GM21825 (cell line): ENCODE measurements at regions not wholly inside any gene's neighbourhood (a gene's known extent, or its start where the extent isn't known, plus 50 kb on each side); places are given as distances from the start of the nearest gene placed in this dataset.
A peak's percentile ranks its signal among the peaks of the same experiment; 100 is the strongest.
"Not testable (repeated sequence)": the region's sequence is repeated elsewhere in the genome, so short reads cannot be mapped to it uniquely, and the experiment has no call there.

ENCODE experiments used
- ATAC-seq: cut with Tn5 transposase; IDR thresholded peaks from one replicate; pipeline ENCODE4 v1.9.1; 2021; ENCODE audit warnings: mild to moderate bottlenecking, moderate library complexity; ENCODE audit not compliant: unreplicated experiment

GRCh38 chr2:67614454-67614853, 217.3 kb downstream of the ETAA1 start:
- no peak for ATAC-seq

- peak; percentile 81 for ATAC-seq
These were observed 219.6 kb downstream of the ETAA1 start for GRCh38 chr2:67616749-67617148.

GRCh38 chr2:67619204-67619603, 222.1 kb downstream of the ETAA1 start:
- no peak for ATAC-seq

DNA sequence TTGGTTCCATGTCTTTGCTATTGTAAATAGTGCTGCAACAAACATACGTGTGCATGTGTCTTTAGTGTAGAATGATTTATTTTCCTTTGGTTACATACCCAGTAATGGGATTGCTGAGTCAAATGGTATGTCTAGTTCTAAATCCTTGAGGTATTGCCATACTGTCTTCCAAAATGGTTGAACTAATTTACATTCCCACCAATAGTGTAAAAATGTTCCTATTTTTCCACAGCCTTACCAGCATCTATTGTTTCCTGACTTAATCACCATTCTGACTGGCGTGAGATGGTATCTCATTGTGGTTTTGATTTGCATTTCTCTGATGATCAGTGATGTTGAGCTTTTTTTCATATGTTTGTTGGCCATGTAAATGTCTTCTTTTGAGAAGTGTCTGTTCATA, 226.6 kb downstream of the ETAA1 start:
- not testable (repeated sequence) for ATAC-seq

- ATAC-seq: no peak
These were observed 228.0 kb downstream of the ETAA1 start for GRCh38 chr2:67625178-67625577.

DNA sequence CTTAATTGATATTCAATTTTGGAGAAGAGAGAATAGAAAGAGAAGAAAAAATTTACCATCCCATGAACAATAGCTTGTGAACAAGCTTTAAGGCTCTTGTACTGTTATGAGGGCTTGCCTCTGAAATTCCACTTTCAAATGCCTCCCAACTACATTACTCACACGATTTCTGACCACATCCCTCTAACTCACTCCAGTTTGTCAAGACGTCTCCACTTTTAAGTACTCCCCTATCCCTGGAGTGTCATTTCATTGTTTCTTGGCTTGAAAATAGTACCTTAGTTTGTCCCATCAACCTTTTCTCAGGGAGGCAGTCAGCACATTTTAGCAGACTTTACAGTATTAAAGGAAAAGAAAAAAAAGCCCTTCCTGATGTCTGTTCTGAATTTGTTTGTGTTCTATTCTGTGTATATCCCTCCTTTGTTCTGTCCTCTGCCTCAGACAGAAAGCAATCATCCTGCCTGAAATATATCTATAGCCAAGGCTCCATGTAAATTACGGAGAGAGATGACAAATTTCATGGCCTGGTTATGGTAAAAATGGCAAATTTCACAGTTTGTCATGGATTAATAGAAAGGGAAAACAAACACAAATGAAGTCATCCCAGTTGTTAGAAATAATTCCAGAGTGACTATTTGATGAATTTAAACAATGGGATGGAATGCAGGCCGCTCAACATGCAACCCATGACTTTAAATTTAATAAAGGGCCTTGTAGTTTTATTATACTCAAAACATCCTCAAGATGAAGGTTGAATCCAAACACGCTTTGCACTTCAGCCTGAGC, 228.8 kb downstream of the ETAA1 start:
- no peak for ATAC-seq

GRCh38 chr2:67626656-67627055, 229.5 kb downstream of the ETAA1 start:
- no peak for ATAC-seq

GRCh38 chr2:67627456-67628207, 230.5 kb downstream of the ETAA1 start:
- no peak for ATAC-seq

DNA sequence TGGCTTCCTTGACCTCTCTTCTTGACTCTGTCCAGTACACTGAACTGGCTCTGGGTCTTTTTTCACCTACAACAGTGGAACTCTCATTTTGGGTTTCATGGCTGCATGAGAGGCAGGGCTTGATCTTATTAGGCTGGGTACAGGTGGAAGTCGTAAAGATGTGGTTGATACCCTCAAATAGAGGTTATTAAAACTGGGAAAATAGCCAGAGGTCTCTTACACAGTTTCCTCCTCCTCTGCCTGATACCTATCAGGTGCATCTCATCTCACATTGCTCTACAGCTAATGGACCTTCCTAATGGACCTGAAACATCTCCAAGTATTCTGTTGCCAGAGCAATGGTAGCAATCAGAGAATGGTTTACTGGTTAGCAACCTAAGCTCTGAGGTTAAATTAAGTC, 231.8 kb downstream of the ETAA1 start:
- ATAC-seq: no peak

DNA sequence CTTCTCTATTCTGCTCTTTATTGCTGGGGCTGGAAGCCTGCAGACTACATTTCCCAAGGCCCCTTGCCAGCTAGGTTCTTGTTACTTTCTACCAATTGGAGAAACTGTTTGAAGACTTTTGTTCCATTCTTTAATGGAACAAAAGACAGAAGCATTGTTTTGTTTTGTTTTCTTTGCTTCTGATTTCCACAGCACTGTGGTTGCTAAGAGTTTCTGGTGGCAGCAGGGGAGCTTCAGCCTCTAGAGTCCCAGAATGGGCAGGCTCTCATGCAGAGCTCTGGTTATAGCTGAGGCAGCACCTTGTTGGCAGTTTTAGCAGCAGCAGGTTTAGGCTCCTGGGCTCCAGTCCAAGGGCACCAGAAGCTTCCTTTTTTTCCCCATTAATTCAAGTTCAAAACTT, 234.3 kb downstream of the ETAA1 start:
- ATAC-seq: no peak

- ATAC-seq: no peak
These were observed 236.2 kb downstream of the ETAA1 start for GRCh38 chr2:67633212-67633856.

- no peak for ATAC-seq
These were observed 241.0 kb downstream of the ETAA1 start for GRCh38 chr2:67638146-67638545.

DNA sequence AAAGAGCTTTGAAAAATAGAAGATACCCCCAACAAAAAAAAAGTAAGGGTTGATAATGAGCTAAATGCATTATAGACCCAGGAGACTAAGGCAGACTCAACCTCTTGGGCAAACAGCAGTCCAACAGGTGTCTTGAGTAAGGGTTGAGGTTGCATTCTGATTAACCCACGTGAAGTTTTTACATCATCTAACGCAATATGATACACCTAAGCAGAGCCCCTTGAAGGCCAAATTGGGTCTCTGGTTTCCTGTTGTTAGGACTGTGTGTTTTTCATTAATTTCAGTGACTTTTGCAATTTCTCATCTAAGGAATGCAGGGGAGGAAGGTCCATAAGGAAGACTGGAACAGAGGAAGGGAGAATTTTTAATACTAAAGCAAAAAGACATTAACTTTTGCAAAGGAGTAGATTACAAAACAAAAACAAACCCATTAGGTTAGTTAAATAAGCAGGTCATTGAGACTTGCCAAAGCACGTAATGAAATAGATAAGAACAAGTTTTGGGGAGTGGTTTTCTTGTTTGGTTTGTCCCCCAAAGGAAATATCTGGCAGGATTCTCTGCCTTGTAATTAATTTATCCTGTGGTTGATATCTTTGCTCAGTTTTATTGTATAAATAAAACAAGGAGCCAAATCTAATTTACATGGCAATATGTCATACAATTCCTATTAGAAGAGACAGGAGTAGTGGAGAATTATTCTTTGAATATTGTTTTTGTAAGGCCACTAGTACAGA, 244.3 kb downstream of the ETAA1 start:
- ATAC-seq: no peak

- ATAC-seq: no peak
These were observed 244.9 kb downstream of the ETAA1 start for GRCh38 chr2:67642046-67642382.

DNA sequence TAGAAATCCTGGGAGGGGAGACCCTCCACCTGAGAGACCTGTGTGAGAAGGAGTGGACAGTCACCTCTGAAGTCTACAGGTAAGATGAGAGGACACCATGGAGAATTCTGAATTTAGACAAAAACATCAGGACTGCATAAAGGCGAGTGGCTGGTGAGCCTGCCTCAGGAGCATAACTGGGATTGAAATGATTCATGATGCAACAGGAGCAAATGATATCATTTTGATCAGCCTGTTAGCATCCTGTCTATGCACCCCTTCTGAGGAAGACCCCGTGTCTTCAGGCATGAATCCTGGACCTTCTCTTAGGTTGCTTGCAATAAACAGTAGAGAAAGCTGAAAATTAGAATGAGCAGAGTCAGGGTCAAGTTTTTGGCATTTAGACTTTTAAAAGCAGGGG, 245.8 kb downstream of the ETAA1 start:
- ATAC-seq: no peak

DNA sequence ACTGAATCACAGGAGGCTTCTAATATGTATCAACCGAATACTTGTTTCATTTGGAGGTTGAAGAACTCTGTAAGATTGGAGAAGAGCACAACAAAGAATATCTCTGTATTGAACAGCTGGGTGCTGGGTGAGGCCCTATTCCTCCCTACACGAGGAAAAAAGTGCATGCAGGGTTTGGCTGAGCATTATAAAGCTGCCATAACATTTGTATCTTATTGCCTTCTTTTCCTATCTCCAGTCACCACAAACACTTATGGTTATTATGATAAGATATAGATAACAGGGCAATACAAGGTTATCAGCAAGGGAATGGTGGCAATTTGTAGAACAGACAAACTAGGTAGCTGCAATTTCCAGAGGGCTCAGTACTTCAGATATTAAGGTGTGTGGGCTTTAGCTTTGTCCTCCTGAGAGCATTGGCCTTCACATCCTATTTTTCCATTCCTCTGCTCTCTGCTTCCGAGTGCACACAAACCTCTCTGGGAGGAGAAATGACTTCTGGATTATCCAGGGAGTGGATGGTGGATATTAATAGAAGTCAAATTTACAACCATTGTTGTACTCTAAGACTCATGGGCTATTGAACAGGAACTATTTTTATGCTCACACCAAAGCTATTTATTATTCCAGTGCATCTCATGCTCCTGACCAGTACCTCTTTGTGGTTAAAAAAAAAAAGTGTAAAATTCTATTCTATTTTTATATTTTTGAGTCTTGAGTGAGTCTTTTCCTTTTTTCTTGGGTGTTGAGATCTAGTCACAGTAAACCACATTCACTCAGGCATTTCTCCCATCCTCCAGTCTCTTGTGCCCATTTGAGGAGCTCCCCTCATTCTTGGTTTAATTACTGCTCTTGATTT, 248.4 kb downstream of the ETAA1 start:
- ATAC-seq: no peak

DNA sequence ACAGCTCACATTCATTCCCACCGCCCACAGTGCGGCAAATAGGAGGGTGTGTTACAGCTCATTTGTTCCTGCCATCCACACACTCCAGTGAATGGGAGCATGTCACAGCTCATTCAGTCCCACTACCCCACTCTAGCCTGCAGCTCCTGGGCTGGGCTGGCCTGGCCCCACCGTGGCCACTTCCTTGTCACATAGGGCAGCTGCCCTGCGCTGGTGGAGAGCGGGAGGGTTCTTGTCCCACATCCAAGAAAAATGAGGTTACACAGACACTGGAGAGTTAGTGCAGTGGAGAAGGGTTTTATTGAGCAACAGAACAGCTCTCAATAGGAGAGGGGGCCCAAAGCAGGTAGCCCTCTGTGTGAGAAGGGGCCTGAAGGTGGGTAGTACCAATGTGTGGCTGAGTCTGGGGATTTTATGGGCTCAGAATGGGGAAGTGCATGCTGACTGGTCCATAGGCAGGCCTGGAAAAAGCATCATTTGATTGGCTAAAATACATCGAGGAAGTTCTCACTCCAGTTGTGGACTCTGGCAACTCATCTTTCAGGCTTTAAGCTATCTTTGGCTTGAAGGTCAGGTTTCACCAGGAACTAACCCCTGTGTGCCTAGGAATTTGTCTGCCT, 249.7 kb downstream of the ETAA1 start:
- no peak for ATAC-seq

- no peak for ATAC-seq
These were observed 252.5 kb downstream of the ETAA1 start for GRCh38 chr2:67649331-67650261.
